AG08396 (cell line): ENCODE measurements at regions not wholly inside any gene's neighbourhood (a gene's known extent, or its start where the extent isn't known, plus 50 kb on each side); places are given as distances from the start of the nearest gene placed in this dataset.
"Not testable (repeated sequence)": the region's sequence is repeated elsewhere in the genome, so short reads cannot be mapped to it uniquely, and the experiment has no call there.

ENCODE experiments used
- DNase-seq: peaks from one replicate; pipeline ENCODE4 v3.0.0; 2012; ENCODE audit warnings: low spot score, mixed read lengths

- DNase-seq = no peak
These were observed 107.4 kb upstream of the BARHL2 start for GRCh38 chr1:90824551-90824950.

DNA sequence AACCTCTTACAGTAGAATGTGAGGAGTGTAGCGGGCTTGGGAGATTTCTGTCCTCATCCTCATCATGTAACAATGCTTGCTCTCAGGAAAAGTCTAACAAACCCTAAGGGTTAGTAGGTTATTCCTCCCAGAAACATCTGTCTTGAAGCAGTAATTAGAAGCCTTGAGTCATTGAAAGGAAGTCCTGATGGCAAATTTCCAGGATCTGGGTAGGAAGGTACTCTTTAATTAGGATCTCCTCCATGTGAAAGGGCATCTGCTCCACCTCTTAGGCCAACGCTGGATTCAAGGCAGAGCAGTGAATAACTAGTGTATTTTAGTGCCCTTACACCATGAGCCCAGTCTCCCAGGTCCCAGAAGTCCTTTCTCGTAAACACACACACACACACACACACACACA, 106.6 kb upstream of the BARHL2 start:
- DNase-seq = no peak

- no peak for DNase-seq
These were observed 104.8 kb upstream of the BARHL2 start for GRCh38 chr1:90821788-90822359.

DNA sequence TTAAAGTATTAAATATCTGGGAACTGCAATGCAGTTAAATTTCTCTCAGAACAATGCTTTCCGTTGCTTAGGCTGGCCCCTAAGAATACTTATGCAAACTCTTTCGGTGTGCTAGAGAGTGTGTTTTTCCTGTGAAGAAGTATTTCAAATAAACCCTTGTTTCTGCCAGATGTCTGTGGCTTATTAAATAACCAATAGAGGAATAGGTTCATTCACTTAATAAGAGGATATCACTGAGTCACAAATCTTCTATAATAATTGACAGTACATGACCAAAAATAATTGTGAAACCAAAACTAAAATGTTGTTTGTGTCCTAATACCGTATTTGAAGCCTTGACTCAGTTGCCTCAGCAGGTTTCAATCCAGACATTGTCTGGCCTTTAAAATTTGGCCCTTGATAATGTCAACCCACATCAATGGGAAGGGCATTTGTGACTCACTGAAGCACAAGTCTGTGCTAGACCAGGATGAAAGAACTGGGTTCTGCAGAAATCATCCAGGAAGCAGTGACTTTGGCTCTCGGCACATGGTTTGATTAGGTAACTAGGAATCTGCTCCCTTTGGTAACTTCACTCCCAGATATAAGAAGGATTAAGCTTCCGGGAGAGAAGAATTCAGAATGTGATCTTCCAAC, 104.2 kb upstream of the BARHL2 start:
- DNase-seq = no peak

DNA sequence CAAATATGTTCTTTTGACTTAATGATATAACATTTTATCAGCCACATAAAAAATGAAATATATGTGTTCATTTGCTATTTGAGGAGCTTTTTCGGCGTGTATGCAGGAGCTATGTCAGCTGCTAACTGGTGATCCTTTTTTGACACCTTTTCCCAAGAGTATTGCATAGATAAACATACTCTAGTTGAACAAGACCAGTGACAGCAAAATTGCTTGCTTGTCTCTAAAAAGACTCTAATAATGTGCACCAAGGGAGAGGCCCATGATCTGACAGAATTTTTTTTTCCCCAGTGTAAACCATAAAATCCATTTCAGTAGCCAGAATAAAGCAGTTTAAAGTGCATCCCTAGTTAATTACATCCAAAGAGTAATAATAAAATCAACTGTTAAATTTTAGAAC, 103.6 kb upstream of the BARHL2 start:
- DNase-seq = no peak

DNA sequence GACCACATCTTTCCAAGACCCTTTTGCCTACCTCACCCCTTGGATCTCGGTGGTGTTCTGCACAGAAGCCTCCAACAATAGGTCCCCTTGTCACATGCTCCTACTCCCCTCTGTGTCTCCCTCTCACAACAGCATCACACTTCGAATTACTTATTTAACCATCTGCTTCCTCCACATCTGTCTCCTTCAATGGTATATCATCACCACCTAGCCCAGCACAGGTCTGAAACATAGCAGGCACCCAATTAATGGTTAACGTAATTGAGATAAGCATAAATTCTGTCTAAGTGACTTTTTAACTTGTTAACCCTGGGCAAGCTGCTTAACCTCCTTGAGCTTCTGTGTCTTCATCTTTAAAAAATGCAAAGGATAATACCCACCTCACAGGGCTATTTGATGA, 100.3 kb upstream of the BARHL2 start:
- no peak for DNase-seq

DNA sequence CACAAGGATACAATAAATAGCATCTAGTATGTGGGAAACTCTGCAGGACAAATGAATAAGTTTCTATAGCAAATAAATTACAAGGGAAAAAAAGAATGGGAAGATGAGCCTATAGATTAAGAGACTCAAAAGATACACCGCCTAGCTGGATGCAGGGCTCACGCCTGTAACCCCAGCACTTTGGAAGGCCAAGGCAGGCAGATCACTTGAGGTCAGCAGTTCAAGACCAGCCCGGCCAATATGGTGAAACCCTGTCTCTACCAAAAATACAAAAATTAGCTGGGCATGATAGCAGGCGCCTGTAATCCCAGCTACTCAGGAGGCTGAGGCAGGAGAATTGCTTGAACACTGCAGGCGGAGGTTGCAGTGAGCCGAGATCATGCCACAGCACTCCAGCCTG, 95.1 kb upstream of the BARHL2 start:
- DNase-seq = not testable (repeated sequence)

DNA sequence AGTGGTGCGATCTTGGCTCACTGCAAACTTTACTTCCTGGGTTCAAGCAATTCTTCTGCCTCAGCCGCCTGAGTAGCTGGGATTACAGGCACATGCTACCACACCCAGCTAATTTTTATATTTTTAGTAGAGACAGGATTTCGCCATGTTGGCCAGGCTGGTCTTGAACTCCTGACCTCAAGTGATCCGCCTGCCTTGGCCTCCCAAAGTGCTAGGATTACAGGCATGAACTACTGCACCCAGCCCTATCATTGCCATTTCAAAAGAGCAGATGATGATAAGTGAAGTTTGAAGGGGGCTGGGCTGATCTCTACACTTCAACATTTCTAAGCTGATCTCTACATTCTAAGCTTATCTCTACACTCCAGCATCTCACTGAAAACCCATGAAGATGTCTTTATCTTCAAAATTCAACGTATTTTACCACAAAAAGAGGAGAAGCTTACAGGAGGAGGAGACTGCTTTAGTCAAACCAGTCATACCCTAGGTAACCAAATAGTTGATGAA, 94.4 kb upstream of the BARHL2 start:
- DNase-seq = not testable (repeated sequence)

DNA sequence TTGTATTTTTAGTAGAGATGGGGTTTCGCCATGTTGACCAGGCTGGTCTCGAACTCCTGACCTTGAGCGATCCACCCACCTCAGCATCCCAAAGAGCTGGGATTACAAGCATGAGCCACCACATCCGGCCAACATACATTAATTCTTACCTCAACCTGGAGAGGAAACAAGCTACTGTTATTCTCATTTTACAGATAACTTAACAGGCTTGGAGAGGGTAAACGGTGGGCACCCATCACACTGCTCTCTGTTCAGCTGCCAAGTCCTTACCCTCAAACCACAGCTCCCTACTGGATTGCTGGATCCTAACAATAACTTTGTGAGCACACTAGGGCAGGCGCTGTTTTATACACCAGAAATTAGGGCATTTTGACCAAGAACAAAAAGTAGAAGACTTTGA, 93.6 kb upstream of the BARHL2 start:
- DNase-seq = no peak

DNA sequence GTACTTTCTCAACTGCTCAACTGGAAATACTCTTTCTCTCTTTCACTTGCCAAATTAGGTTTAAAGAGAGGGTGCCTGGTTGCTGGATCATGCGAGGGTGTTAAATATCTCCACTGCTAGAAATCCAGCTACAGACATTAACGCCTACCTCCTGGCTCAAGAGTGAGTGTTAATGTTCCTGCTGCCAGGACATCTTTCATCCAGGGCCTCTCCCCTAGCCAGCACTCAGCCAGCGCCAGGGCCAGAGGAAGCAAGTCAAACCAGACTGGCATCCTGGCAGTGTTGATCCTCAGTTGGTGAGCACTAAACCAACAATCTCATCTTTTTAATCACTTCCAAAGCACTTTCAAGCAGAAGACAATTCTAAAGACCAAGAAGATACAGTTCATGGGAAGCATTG, 92.9 kb upstream of the BARHL2 start:
- DNase-seq = no peak

GRCh38 chr1:90809093-90809492, 92.0 kb upstream of the BARHL2 start:
- DNase-seq = no peak

DNA sequence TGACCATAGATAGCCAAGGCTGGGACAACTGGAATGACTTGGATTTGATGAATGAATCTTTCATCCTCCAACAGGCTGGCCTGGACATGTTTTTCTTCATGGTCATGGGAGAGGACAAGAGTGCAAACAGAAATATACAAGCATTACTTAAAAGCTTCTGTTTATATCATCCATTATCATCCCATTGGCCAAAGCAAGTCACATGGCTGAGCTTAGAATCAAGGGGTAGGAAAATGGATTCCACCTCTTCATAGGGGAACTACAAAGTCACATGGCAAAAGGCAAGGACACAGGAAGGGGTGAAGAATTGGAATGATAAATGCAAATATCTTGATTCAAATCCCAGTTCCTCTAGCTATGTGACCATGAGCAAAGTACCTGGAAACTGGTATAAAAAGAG, 90.2 kb upstream of the BARHL2 start:
- DNase-seq = no peak

GRCh38 chr1:90802622-90803021, 85.5 kb upstream of the BARHL2 start:
- no peak for DNase-seq

- no peak for DNase-seq
These were observed 83.1 kb upstream of the BARHL2 start for GRCh38 chr1:90800012-90800717.

DNA sequence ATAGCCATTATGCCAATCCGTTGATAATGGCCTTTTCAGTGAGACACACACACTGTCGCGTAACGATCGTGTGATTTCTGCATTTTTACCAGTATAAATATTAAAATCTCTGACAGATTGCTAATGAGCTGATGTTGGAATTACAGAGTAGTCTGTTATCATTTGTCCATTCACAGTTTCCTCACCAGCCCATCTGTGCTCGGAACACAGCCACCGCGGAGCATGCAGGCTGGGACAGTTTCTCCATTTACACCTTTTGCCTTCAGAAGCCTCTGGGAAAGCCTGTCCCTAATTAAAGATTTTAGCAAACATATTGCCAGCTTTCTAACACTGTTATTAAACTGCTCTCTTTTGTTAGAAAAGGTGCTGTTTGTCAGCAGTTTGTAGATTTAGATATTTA, 82.2 kb upstream of the BARHL2 start:
- DNase-seq = no peak

GRCh38 chr1:90798883-90799282, 81.8 kb upstream of the BARHL2 start:
- no peak for DNase-seq

GRCh38 chr1:90798344-90798743, 81.2 kb upstream of the BARHL2 start:
- DNase-seq = no peak

DNA sequence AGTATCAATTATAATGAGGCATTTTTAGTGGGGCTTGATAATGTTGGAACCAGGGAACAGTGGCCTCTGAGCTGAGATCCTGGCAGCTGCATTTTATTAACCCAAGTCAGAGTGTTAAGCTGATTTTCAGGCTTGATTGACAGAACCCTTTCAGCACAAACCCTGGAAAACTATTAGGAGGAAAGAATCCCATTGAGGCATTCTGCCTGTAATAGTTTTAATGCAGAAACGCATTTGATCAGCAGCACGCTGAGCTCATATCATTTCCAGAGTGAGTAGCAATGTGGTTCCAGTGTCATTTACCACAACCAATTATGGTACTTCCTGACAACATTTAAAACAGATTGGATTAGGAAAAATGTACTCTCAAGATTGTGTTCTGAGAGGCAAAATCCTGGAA, 78.3 kb upstream of the BARHL2 start:
- no peak for DNase-seq

DNA sequence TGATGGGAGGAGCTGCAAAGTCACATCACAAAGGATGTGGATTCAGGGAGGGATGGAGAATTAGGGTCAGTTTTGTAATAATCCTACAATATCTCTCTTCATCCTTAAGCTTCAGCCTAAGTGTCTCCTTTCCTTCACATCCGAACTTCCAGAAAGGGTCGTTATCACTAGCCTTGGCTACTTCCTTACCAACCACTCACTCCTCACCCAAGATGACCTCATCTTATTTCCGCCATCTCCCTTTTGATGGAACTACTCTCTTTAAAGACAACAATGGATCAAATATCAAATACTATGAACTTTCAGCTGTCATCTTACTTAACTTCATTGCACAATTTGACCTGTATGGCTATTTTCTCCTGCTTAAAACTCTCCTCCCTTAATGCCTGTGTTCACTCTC, 69.6 kb upstream of the BARHL2 start:
- DNase-seq = no peak

GRCh38 chr1:90784186-90784847, 67.2 kb upstream of the BARHL2 start:
- no peak for DNase-seq

- no peak for DNase-seq
These were observed 66.1 kb upstream of the BARHL2 start for GRCh38 chr1:90783181-90783580.

DNA sequence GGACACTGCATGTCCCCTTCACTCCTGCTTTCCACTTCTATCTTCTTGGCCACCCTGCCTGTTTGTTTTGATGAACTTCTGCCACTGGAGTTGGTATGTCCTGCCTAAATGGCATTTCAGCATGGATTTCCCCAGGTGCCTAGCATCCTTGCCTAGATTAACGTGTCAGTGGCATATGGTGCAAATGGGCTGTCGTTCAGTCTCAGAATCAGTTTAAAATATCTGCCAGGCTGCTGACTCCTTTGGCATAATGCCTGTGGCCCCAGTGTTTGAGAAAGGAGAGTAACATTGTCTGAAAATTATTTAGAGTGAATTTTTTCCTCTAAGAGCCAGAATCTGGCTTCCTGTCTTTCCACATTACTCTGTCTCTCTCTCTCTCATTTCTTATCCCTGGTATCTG, 64.9 kb upstream of the BARHL2 start:
- no peak for DNase-seq

DNA sequence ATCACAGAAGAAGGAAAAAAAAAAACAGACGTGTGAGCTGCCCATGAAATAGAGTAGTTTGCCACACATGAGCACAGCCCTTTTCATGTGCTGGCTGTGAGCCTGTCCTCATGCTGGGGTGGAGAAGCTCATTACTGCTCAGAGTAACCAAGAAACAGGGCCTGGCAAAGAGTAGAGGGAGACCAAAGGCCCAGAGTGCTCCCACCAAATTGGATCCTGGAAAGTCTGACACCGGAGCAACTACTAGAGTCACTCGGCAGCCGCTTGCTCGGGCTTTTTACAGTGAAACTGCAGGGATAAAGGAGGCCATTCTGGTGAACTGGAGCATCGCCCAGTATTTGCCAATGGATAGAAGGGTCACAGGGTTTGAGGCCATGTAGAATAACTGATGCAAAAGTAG, 64.4 kb upstream of the BARHL2 start:
- DNase-seq = no peak
